Endothelial cell (in vitro differentiated cells): ENCODE measurements at regions not wholly inside any gene's neighbourhood (a gene's known extent, or its start where the extent isn't known, plus 50 kb on each side); places are given as distances from the start of the nearest gene placed in this dataset.
A peak's percentile ranks its signal among the peaks of the same experiment; 100 is the strongest.

ENCODE experiments used
- DNase-seq: peaks from one replicate; pipeline ENCODE4 v3.0.0; 2021; ENCODE audit warnings: low spot score
- H3K27ac Mint-ChIP-seq: one replicate; pipeline ENCODE4 v1.8.0; 2021; ENCODE audit warnings: mixed read lengths, inconsistent platforms; ENCODE audit not compliant: unreplicated experiment
- H3K27me3 Mint-ChIP-seq: one replicate; pipeline ENCODE4 v1.8.0; 2021; ENCODE audit warnings: mild to moderate bottlenecking, moderate library complexity, mixed read lengths, inconsistent platforms; ENCODE audit not compliant: unreplicated experiment
- H3K36me3 Mint-ChIP-seq: one replicate; pipeline ENCODE4 v1.8.0; 2021; ENCODE audit warnings: mild to moderate bottlenecking, low read depth, mixed read lengths, inconsistent platforms; ENCODE audit not compliant: unreplicated experiment
- H3K4me1 Mint-ChIP-seq: one replicate; pipeline ENCODE4 v1.8.0; 2021; ENCODE audit warnings: mild to moderate bottlenecking, mixed read lengths, inconsistent platforms; ENCODE audit not compliant: unreplicated experiment
- H3K4me3 Mint-ChIP-seq: one replicate; pipeline ENCODE4 v1.8.0; 2021; ENCODE audit warnings: mild to moderate bottlenecking, mixed read lengths, inconsistent platforms; ENCODE audit not compliant: unreplicated experiment
- H3K9me3 Mint-ChIP-seq: one replicate; pipeline ENCODE4 v1.8.0; 2021; ENCODE audit warnings: mixed read lengths, inconsistent platforms; ENCODE audit not compliant: unreplicated experiment
- microRNA-seq: library from miRNA; unstranded; fragments of <30 nt; microRNA quantifications from one replicate; pipeline ENCODE4, GENCODE V29; 2020; ENCODE audit not compliant: unreplicated experiment
- TF ChIP-seq, protein P1 (sequence below): fragments of 200-600 bp; sonication (generic); IDR thresholded peaks from one replicate; pipeline ENCODE4 v1.5.0; 2021; ENCODE audit warnings: antibody characterized with exemption; ENCODE audit not compliant: unreplicated experiment

DNA sequence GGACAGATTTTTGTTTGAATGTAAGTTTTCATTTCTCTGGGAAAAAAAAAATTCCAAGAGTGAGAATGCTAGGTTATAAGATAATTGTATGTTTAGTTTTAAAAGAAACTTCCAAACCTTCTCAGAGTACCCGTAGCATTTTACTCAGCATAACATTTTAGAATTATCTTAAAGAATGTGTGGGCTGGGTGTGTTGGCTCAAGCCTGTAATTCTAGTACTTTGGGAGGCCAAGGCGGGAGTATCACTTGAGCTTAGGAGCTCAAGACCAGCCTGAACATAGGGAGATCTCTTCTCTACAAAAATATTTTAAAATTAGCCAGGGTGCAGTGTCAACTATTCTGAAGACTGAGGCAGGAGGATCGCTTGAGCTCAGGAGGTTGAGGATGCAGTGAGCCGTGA lies 57.4 kb upstream of the RMP24 start:
- Mint-ChIP-seq H3K9me3 (no peaks in the 10 kb centered on the region), H3K36me3 (no peaks in the 10 kb centered on the region), H3K27ac (no peak overlapping the region), H3K27me3 (no peaks in the 10 kb centered on the region), H3K4me1 (peaks cover 4% of the 10 kb centered on the region), H3K4me3 (no peak overlapping the region)
- no peak for DNase-seq
- TF ChIP-seq, protein P1, sequence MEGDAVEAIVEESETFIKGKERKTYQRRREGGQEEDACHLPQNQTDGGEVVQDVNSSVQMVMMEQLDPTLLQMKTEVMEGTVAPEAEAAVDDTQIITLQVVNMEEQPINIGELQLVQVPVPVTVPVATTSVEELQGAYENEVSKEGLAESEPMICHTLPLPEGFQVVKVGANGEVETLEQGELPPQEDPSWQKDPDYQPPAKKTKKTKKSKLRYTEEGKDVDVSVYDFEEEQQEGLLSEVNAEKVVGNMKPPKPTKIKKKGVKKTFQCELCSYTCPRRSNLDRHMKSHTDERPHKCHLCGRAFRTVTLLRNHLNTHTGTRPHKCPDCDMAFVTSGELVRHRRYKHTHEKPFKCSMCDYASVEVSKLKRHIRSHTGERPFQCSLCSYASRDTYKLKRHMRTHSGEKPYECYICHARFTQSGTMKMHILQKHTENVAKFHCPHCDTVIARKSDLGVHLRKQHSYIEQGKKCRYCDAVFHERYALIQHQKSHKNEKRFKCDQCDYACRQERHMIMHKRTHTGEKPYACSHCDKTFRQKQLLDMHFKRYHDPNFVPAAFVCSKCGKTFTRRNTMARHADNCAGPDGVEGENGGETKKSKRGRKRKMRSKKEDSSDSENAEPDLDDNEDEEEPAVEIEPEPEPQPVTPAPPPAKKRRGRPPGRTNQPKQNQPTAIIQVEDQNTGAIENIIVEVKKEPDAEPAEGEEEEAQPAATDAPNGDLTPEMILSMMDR = no peak

DNA sequence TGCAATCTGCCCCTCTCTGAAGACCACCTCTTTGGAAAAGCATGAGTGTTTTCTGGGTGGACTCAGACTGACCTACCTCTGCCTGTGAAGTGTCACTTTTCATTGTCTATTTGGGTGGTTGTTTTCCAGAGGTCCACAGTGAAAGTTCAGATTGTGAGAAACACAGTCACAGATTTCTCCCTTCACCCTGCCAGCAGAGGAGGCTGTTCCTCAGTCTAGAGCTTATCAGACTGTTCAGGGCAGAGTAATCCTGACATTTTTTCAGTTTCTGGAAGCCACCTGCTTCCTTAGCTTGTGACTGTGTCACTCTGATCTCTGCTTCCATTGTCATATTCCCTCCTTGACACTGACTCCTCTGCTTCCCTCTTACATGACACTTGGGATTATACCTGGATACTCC lies 55.4 kb upstream of the RMP24 start:
- Mint-ChIP-seq H3K9me3 (no peaks in the 10 kb centered on the region), H3K27ac (no peak overlapping the region), H3K4me1 (peaks cover 4% of the 10 kb centered on the region), H3K4me3 (no peak overlapping the region), H3K36me3 (no peaks in the 10 kb centered on the region), H3K27me3 (no peaks in the 10 kb centered on the region)
- DNase-seq = no peak
- TF ChIP-seq, protein P1 = no peak

DNA sequence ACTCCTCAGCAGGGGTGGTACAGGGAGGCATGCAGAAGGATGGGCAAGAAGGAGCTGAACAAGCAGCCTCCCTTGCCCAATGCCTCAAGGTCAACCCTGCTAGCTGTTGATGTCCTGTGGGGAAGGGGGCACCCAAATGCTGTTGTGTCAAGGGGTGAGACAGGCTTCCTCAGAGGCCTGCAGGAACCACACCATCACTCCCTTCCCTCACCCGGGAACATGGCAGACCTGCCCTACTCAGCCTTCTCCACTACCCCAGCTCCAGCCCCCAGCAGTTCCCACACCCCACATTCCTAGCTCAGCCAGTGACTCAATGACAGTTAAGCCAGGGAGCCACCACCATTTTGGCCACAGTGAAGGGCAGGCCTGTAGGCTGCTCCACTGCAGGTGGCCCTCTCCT lies 53.9 kb upstream of the RMP24 start:
- no peaks in the 10 kb centered on the region for H3K4me1 Mint-ChIP-seq
- H3K4me3 Mint-ChIP-seq = no peak overlapping the region
- TF ChIP-seq, protein P1 = no peak
- H3K27me3 Mint-ChIP-seq = peaks cover 2% of the 10 kb centered on the region
- H3K27ac Mint-ChIP-seq = no peak overlapping the region
- no peak for DNase-seq
- H3K9me3 Mint-ChIP-seq = no peaks in the 10 kb centered on the region
- no peaks in the 10 kb centered on the region for H3K36me3 Mint-ChIP-seq

DNA sequence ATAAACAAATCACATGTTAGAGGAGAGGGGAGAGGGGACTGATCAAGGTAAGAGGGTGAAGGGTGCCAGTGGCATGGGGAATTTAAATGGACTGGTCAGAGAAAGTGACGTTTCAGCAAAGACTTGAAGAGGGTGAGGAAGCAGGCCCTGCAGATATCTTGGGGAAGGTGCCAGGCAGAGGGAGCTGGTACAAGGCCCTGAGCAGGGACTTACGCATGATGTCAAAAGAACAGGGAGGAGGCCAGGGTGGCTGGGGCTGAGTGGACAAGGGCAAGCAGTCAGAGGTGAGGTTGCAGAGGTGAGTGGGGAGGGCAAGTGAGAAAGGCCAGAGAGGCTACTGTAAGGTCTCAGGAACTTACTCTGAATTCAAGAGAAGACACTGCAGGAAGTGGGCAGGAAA lies 53.3 kb upstream of the RMP24 start:
- TF ChIP-seq, protein P1 = no peak
- no peak overlapping the region for H3K27ac Mint-ChIP-seq
- no peaks in the 10 kb centered on the region for H3K4me1 Mint-ChIP-seq
- H3K36me3 Mint-ChIP-seq = no peaks in the 10 kb centered on the region
- no peak overlapping the region for H3K4me3 Mint-ChIP-seq
- DNase-seq = no peak
- peaks cover 2% of the 10 kb centered on the region for H3K27me3 Mint-ChIP-seq
- no peaks in the 10 kb centered on the region for H3K9me3 Mint-ChIP-seq

DNA sequence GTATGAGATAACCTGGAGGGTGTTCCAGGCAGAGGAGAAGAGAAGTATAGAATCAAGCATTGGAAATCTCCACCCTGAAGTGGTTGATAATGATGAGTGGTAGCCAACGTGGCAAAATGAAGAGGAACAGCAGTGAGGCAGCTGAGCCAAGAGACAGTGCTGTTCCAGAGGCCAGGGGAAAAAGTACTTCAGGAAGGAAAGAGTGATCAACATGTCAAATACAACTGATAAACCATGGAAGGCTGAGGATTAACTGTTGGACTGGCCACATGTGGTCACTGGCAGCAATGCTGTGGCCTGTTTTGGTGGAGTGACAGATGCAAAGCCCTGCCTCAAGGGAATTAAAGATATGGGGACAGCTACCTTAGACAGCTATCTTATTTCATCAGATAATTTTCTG lies 51.9 kb upstream of the RMP24 start:
- DNase-seq = no peak
- Mint-ChIP-seq H3K27ac (no peak overlapping the region), H3K36me3 (no peaks in the 10 kb centered on the region), H3K27me3 (peaks cover 2% of the 10 kb centered on the region), H3K4me1 (peaks cover 3% of the 10 kb centered on the region), H3K4me3 (no peak overlapping the region), H3K9me3 (no peaks in the 10 kb centered on the region)
- TF ChIP-seq, protein P1 = no peak

Small RNAs in the stretch of these regions (microRNA-seq; reads per million reads assigned to microRNA genes)
- gene MIR187 = 440 reads per million, percentile 90 among the genes with 10 or more reads in this experiment
